ENCODE measurements at regions not wholly inside any gene's neighbourhood (a gene's known extent, or its start where the extent isn't known, plus 50 kb on each side); places are given as distances from the start of the nearest gene placed in this dataset.

GRCh38 chr1:14339288-14339687, 259.2 kb upstream of the KAZN start:
- no peak overlapping the region for H3K4me3 Mint-ChIP-seq
- no peaks in the 10 kb centered on the region for H3K4me1 Mint-ChIP-seq
- H3K9me3 Mint-ChIP-seq = peaks cover 3% of the 10 kb centered on the region
- TF ChIP-seq CTCF (conservative IDR thresholded peaks at IDR 0.05) = no peak
- H3K27ac Mint-ChIP-seq (ENCODE audit: unreplicated experiment) = no peak overlapping the region
- no peaks in the 10 kb centered on the region for H3K36me3 Mint-ChIP-seq (ENCODE audit: low read depth)
- no peak for DNase-seq (ENCODE audit: low read depth, low spot score)
- peaks cover 21% of the 10 kb centered on the region for H3K27me3 Mint-ChIP-seq (ENCODE audit: low read depth)

GRCh38 chr1:14340002-14340785, 258.3 kb upstream of the KAZN start:
- H3K27me3 Mint-ChIP-seq (ENCODE audit: low read depth) = peaks cover 21% of the 10 kb centered on the region
- H3K36me3 Mint-ChIP-seq (ENCODE audit: low read depth) = no peaks in the 10 kb centered on the region
- H3K9me3 Mint-ChIP-seq = peaks cover 3% of the 10 kb centered on the region

GRCh38 chr1:14341147-14341546, 257.3 kb upstream of the KAZN start:
- Mint-ChIP-seq H3K27ac (ENCODE audit: unreplicated experiment) (peak overlapping the region; percentile 22), H3K4me3 (no peak overlapping the region), H3K9me3 (peaks cover 2% of the 10 kb centered on the region), H3K36me3 (ENCODE audit: low read depth) (no peaks in the 10 kb centered on the region), H3K27me3 (ENCODE audit: low read depth) (peaks cover 21% of the 10 kb centered on the region), H3K4me1 (peaks cover 4% of the 10 kb centered on the region)
- no peak for TF ChIP-seq CTCF (conservative IDR thresholded peaks at IDR 0.05)
- no peak for DNase-seq (ENCODE audit: low read depth, low spot score)

More at GRCh38 chr1:14340002-14340785, 258.3 kb upstream of the KAZN start:
- peak overlapping the region; percentile 21 for H3K27ac Mint-ChIP-seq (ENCODE audit: unreplicated experiment)
- H3K4me1 Mint-ChIP-seq = no peaks in the 10 kb centered on the region
- H3K4me3 Mint-ChIP-seq = no peak overlapping the region
- DNase-seq (ENCODE audit: low read depth, low spot score) = no peak
- TF ChIP-seq CTCF (conservative IDR thresholded peaks at IDR 0.05) = no peak

GRCh38 chr1:14345946-14346550, 252.4 kb upstream of the KAZN start:
- Mint-ChIP-seq H3K27me3 (ENCODE audit: low read depth) (peaks cover 4% of the 10 kb centered on the region), H3K27ac (ENCODE audit: unreplicated experiment) (no peak overlapping the region), H3K9me3 (peaks cover 7% of the 10 kb centered on the region), H3K36me3 (ENCODE audit: low read depth) (peaks cover 4% of the 10 kb centered on the region), H3K4me1 (peaks cover 4% of the 10 kb centered on the region), H3K4me3 (no peak overlapping the region)
- DNase-seq (ENCODE audit: low read depth, low spot score) = no peak
- no peak for TF ChIP-seq CTCF (conservative IDR thresholded peaks at IDR 0.05)

- H3K9me3 Mint-ChIP-seq = peaks cover 7% of the 10 kb centered on the region
- peaks cover 4% of the 10 kb centered on the region for H3K36me3 Mint-ChIP-seq (ENCODE audit: low read depth)
- no peak for DNase-seq (ENCODE audit: low read depth, low spot score)
- H3K27ac Mint-ChIP-seq (ENCODE audit: unreplicated experiment) = no peak overlapping the region
- no peak for TF ChIP-seq CTCF (conservative IDR thresholded peaks at IDR 0.05)
- no peaks in the 10 kb centered on the region for H3K27me3 Mint-ChIP-seq (ENCODE audit: low read depth)
- peaks cover 9% of the 10 kb centered on the region for H3K4me1 Mint-ChIP-seq
- H3K4me3 Mint-ChIP-seq = no peak overlapping the region
Measured at GRCh38 chr1:14347186-14347585, 251.3 kb upstream of the KAZN start.
